Astrocyte (in vitro differentiated cells and primary cell): ENCODE measurements at regions not wholly inside any gene's neighbourhood (a gene's known extent, or its start where the extent isn't known, plus 50 kb on each side); places are given as distances from the start of the nearest gene placed in this dataset.

Experiments
- EZH2 ChIP-seq: IDR thresholded peaks from 2 replicates; pipeline ENCODE4 v1.6.1; 2012; ENCODE audit warnings: mild to moderate bottlenecking, low read length, inconsistent platforms; ENCODE audit not compliant: insufficient read depth
- TF ChIP-seq, protein P1 (sequence below): IDR thresholded peaks from 2 replicates; pipeline ENCODE4 v1.5.1; 2011; ENCODE audit warnings: low read depth, mild to moderate bottlenecking, inconsistent platforms, low read length, moderate library complexity; ENCODE audit not compliant: insufficient read depth

DNA sequence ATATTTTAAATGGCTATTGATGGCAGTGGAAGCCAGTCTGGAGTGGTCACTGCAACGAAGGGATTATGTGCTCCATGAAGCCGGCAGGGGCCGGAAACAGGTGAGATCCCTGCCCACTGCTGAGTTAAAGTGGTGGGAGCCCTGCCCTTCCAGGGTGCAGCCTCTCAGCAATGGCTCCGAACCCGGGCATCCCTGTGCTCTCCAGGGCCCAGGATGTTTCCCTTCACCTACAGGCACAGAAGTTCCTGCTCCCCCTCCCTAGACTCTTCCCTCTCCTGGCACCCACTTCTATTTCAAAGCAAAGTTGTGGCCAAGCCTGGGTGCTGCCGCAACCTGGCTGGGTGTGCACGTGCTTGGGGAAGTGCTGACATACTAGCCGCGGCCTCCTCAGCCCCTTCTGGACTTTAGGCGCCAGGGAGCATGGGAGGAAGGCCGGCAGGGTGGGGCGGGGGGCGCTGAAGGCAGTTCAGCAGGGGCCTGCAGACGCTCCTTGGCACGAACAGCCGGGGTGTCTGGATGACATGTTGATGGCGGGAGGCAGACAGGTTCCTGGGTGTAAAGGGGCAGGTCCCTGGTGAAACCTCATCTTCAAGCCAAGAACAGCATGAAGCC lies 452.3 kb downstream of the HTR1B start:
- TF ChIP-seq EZH2: no peak
- TF ChIP-seq, protein P1, sequence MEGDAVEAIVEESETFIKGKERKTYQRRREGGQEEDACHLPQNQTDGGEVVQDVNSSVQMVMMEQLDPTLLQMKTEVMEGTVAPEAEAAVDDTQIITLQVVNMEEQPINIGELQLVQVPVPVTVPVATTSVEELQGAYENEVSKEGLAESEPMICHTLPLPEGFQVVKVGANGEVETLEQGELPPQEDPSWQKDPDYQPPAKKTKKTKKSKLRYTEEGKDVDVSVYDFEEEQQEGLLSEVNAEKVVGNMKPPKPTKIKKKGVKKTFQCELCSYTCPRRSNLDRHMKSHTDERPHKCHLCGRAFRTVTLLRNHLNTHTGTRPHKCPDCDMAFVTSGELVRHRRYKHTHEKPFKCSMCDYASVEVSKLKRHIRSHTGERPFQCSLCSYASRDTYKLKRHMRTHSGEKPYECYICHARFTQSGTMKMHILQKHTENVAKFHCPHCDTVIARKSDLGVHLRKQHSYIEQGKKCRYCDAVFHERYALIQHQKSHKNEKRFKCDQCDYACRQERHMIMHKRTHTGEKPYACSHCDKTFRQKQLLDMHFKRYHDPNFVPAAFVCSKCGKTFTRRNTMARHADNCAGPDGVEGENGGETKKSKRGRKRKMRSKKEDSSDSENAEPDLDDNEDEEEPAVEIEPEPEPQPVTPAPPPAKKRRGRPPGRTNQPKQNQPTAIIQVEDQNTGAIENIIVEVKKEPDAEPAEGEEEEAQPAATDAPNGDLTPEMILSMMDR: no peak
